ENCODE measurements at regions not wholly inside any gene's neighbourhood (a gene's known extent, or its start where the extent isn't known, plus 50 kb on each side); places are given as distances from the start of the nearest gene placed in this dataset.

DNA sequence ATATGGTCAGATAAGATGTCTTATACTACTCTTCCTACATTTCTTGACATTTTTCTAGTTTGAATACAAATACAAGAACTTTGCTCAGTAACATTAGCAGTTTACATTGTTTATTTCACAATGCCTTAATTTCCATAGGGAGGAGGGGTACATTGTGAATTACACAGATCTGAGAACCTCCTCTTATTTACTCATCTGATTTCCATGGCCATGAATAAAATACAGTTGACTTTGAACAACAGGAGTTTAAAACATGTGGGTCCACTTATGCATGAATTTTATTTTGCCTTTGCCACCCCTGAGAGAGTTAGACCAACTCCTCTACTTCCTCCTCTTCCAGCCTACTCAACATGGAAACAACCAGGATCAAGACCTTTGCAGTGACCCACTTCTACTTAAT lies 67.7 kb downstream of the MGST1 start:
- DNase-seq (no peak), ATAC-seq (replicated peaks in 1 of 4) (no peak)
- Histone ChIP-seq H3K4me1 (ENCODE audit: control insufficient read depth in 1 of 2, extremely low read depth in 1 of 2, insufficient read depth in 2 of 2, low read length in 2 of 2) (no peaks in the 10 kb centered on the region), H3K4me3 (ENCODE audit: control insufficient read depth in 1 of 2, extremely low read depth in 1 of 2, low read length in 1 of 2) (no peak overlapping the region), H3K27ac (ENCODE audit: low read length) (no peak overlapping the region), H3K36me3 (ENCODE audit: control insufficient read depth in 2 of 2, extremely low read depth in 1 of 2, insufficient read depth in 1 of 2, low read length in 1 of 2) (no peaks in the 10 kb centered on the region), H3K9me3 (no peaks in the 10 kb centered on the region), H3K27me3 (replicated peaks in 1 of 2; ENCODE audit: control insufficient read depth in 2 of 2, extremely low read depth in 1 of 2, insufficient read depth in 2 of 2, low read length in 1 of 2) (no peaks in the 10 kb centered on the region)
- Mint-ChIP-seq H3K27me3 (no peaks in the 10 kb centered on the region), H3K4me3 (no peak overlapping the region), H3K9me3 (peaks cover 3 to 16% (median 8%) of the 10 kb centered on the region in 3 donors), H3K36me3 (no peaks in the 10 kb centered on the region), H3K4me1 (no peaks in the 10 kb centered on the region), H3K27ac (no peak overlapping the region)
- ChIA-PET CTCF (no interaction called here), POLR2A (no interaction called here)

DNA sequence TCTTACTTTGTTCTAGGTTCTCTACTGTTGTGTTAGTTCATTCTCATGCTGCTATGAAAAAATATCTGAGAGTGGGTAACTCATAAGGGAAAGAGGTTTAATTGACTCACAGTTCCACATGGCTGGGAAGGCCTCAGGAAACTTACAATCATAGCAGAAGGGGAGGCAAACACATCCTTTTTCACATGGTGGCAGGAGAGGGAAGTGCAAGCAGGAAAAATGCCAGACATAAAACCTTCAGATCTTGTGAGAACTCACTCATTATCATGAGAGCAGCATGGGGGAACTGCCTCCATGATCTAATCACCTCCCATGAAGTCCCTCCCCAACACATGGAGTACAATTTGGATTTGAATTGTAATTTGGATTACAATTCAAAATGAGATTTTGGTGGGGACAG lies 69.6 kb downstream of the MGST1 start:
- peaks cover 0 to 15% (median 10%) of the 10 kb centered on the region in 3 donors for H3K9me3 Mint-ChIP-seq
- H3K36me3 ChIP-seq (ENCODE audit: control insufficient read depth in 2 of 2, extremely low read depth in 1 of 2, insufficient read depth in 1 of 2, low read length in 1 of 2) = no peaks in the 10 kb centered on the region
- H3K27ac Mint-ChIP-seq = no peak overlapping the region
- no peaks in the 10 kb centered on the region for H3K4me1 ChIP-seq (ENCODE audit: control insufficient read depth in 1 of 2, extremely low read depth in 1 of 2, insufficient read depth in 2 of 2, low read length in 2 of 2)
- CTCF ChIA-PET = no interaction called here
- no peak overlapping the region for H3K27ac ChIP-seq (ENCODE audit: low read length)
- H3K36me3 Mint-ChIP-seq = no peaks in the 10 kb centered on the region
- ATAC-seq (replicated peaks in 1 of 4) (no peak), DNase-seq (no peak)
- no peaks in the 10 kb centered on the region for H3K4me1 Mint-ChIP-seq
- POLR2A ChIA-PET = no interaction called here
- H3K4me3 ChIP-seq (ENCODE audit: control insufficient read depth in 1 of 2, extremely low read depth in 1 of 2, low read length in 1 of 2) = no peak overlapping the region
- no peak overlapping the region for H3K4me3 Mint-ChIP-seq
- H3K27me3 ChIP-seq (replicated peaks in 1 of 2; ENCODE audit: control insufficient read depth in 2 of 2, extremely low read depth in 1 of 2, insufficient read depth in 2 of 2, low read length in 1 of 2) = no peaks in the 10 kb centered on the region
- no peaks in the 10 kb centered on the region for H3K27me3 Mint-ChIP-seq
- H3K9me3 ChIP-seq = no peaks in the 10 kb centered on the region

DNA sequence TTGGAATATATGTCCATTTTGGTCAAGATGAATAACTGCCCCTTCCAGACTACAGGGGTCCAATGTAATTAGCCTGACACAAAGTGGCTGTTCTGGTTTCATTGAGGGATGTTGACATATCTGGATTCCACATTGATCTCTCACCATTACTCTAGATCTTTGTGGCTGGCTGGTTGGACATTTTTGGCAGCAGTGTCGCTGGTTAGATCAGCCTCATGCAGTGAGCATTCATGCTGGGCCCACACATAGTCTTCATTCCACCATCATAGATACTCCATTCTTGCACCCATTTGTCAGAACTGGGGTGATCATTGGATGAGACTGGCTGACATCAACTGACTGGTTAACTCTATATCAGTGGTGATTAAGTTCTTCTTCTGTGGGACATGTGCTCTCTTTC lies 74.4 kb downstream of the MGST1 start:
- POLR2A ChIA-PET = no interaction called here

DNA sequence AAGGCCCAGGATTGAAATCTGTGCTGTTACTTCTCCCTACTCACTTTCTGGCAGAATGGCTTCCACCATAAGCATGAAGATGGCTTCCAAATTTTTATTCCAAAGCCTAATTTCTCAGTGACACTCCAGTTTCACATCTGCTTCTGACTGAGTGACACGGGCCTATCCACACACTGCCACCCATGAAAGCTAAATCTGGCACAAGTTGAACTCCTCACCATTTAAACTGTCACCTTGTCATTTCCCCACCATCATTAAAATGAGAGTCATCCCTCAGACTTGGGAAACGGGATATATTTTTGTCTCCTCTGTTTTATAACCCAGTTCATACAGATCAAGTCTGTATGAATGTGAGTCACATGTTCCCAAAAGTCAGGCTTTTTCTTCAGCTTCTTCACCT lies 77.1 kb downstream of the MGST1 start:
- 70% methylated on average over 2 of the region's 2 CpGs for WGBS (ENCODE audit: insufficient coverage)
- ChIA-PET POLR2A (no interaction called here), CTCF (no interaction called here)
- Histone ChIP-seq H3K4me3 (ENCODE audit: control insufficient read depth in 1 of 2, extremely low read depth in 1 of 2, low read length in 1 of 2) (no peak overlapping the region), H3K4me1 (ENCODE audit: control insufficient read depth in 1 of 2, extremely low read depth in 1 of 2, insufficient read depth in 2 of 2, low read length in 2 of 2) (no peaks in the 10 kb centered on the region), H3K9me3 (no peaks in the 10 kb centered on the region), H3K36me3 (ENCODE audit: control insufficient read depth in 2 of 2, extremely low read depth in 1 of 2, insufficient read depth in 1 of 2, low read length in 1 of 2) (no peaks in the 10 kb centered on the region), H3K27me3 (replicated peaks in 1 of 2; ENCODE audit: control insufficient read depth in 2 of 2, extremely low read depth in 1 of 2, insufficient read depth in 2 of 2, low read length in 1 of 2) (no peaks in the 10 kb centered on the region), H3K27ac (ENCODE audit: low read length) (no peak overlapping the region)
- Mint-ChIP-seq H3K4me1 (no peaks in the 10 kb centered on the region), H3K27me3 (no peaks in the 10 kb centered on the region), H3K4me3 (no peak overlapping the region), H3K36me3 (no peaks in the 10 kb centered on the region), H3K27ac (no peak overlapping the region), H3K9me3 (peaks cover 7 to 12% (median 8%) of the 10 kb centered on the region in 3 donors)
- DNase-seq = no peak
- no peak for ATAC-seq (replicated peaks in 1 of 4)

More for the DNA sequence above, 74.4 kb downstream of the MGST1 start:
- Histone ChIP-seq H3K4me3 (ENCODE audit: control insufficient read depth in 1 of 2, extremely low read depth in 1 of 2, low read length in 1 of 2) (no peak overlapping the region), H3K36me3 (ENCODE audit: control insufficient read depth in 2 of 2, extremely low read depth in 1 of 2, insufficient read depth in 1 of 2, low read length in 1 of 2) (no peaks in the 10 kb centered on the region), H3K9me3 (no peaks in the 10 kb centered on the region), H3K27me3 (replicated peaks in 1 of 2; ENCODE audit: control insufficient read depth in 2 of 2, extremely low read depth in 1 of 2, insufficient read depth in 2 of 2, low read length in 1 of 2) (no peaks in the 10 kb centered on the region), H3K4me1 (ENCODE audit: control insufficient read depth in 1 of 2, extremely low read depth in 1 of 2, insufficient read depth in 2 of 2, low read length in 2 of 2) (no peaks in the 10 kb centered on the region), H3K27ac (ENCODE audit: low read length) (no peak overlapping the region)
- Mint-ChIP-seq H3K36me3 (no peaks in the 10 kb centered on the region), H3K27ac (no peak overlapping the region), H3K4me3 (no peak overlapping the region), H3K9me3 (peaks cover 4 to 9% (median 8%) of the 10 kb centered on the region in 3 donors), H3K4me1 (no peaks in the 10 kb centered on the region), H3K27me3 (no peaks in the 10 kb centered on the region)
- ATAC-seq (replicated peaks in 1 of 4) (no peak), DNase-seq (no peak)
- CTCF ChIA-PET = no interaction called here
- no CpG with 5 or more reads among the region's 1 CpG for WGBS (ENCODE audit: insufficient coverage)

DNA sequence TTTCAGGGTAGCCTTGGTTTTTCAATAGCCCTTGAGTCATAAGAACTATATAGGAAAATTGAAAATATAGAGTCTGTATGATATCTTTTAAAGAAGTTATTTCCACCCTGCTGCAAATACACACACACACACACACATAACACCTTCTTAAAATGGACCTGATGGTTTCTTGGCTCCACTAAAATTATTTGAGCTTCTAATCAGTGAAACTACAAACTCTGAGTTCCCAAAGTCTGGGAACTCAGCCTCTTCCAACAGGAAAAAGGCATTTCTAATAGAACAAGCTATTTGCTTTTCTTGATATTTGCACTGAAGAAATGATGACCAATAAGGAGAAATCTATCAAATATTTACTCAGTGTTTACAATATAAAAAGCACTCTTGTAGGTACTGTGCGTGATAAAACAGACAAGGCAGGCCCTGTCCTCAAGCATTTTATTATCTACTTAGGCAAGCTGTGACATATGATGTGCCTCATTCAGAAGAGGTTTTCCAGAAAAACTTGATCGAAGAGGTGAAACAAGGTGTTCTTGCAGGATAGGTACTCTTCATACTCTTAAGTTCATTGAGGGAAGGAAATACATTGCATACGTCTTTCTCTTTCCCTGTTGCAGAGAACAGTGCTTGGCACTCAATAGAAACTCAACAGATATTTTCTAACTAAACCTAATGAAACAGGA lies 88.6 kb downstream of the MGST1 start:
- Histone ChIP-seq H3K4me1 (ENCODE audit: control insufficient read depth in 1 of 2, extremely low read depth in 1 of 2, insufficient read depth in 2 of 2, low read length in 2 of 2) (no peaks in the 10 kb centered on the region), H3K27ac (ENCODE audit: low read length) (no peak overlapping the region), H3K4me3 (ENCODE audit: control insufficient read depth in 1 of 2, extremely low read depth in 1 of 2, low read length in 1 of 2) (no peak overlapping the region), H3K27me3 (replicated peaks in 1 of 2; ENCODE audit: control insufficient read depth in 2 of 2, extremely low read depth in 1 of 2, insufficient read depth in 2 of 2, low read length in 1 of 2) (no peaks in the 10 kb centered on the region), H3K36me3 (ENCODE audit: control insufficient read depth in 2 of 2, extremely low read depth in 1 of 2, insufficient read depth in 1 of 2, low read length in 1 of 2) (no peaks in the 10 kb centered on the region), H3K9me3 (no peaks in the 10 kb centered on the region)
- ChIA-PET POLR2A (interaction anchor here in 1 of 2 donors (0.6 kb wide), 1 partner anchor 45 kb away, joined by 3 read pairs; no protein-coding TSS in a partner anchor), CTCF (no interaction called here)
- no peak overlapping the region for H3K4me3 Mint-ChIP-seq
- WGBS (ENCODE audit: insufficient coverage) = no CpG with 5 or more reads among the region's 3 CpGs
- no peaks in the 10 kb centered on the region for H3K27me3 Mint-ChIP-seq
- no peak overlapping the region for H3K27ac Mint-ChIP-seq
- H3K36me3 Mint-ChIP-seq = no peaks in the 10 kb centered on the region
- no peaks in the 10 kb centered on the region for H3K4me1 Mint-ChIP-seq
- H3K9me3 Mint-ChIP-seq = peaks cover 9 to 13% (median 9%) of the 10 kb centered on the region in 3 donors
- DNase-seq = no peak
- ATAC-seq (replicated peaks in 1 of 4) = no peak

GRCh38 chr12:16437281-16437816 lies 89.9 kb downstream of the MGST1 start:
- H3K27me3 ChIP-seq (replicated peaks in 1 of 2; ENCODE audit: control insufficient read depth in 2 of 2, extremely low read depth in 1 of 2, insufficient read depth in 2 of 2, low read length in 1 of 2) = no peaks in the 10 kb centered on the region
- no peak overlapping the region for H3K4me3 ChIP-seq (ENCODE audit: control insufficient read depth in 1 of 2, extremely low read depth in 1 of 2, low read length in 1 of 2)
- no peaks in the 10 kb centered on the region for H3K27me3 Mint-ChIP-seq
- H3K27ac Mint-ChIP-seq = no peak overlapping the region
- no peaks in the 10 kb centered on the region for H3K36me3 Mint-ChIP-seq
- CTCF ChIA-PET = no interaction called here
- no peak overlapping the region for H3K27ac ChIP-seq (ENCODE audit: low read length)
- H3K4me1 ChIP-seq (ENCODE audit: control insufficient read depth in 1 of 2, extremely low read depth in 1 of 2, insufficient read depth in 2 of 2, low read length in 2 of 2) = no peaks in the 10 kb centered on the region
- no peaks in the 10 kb centered on the region for H3K36me3 ChIP-seq (ENCODE audit: control insufficient read depth in 2 of 2, extremely low read depth in 1 of 2, insufficient read depth in 1 of 2, low read length in 1 of 2)
- ATAC-seq (replicated peaks in 1 of 4) = no peak
- no peak for DNase-seq
- WGBS (ENCODE audit: insufficient coverage) = 36% methylated on average over 3 of the region's 5 CpGs
- POLR2A ChIA-PET = no interaction called here
- peaks cover 15 to 21% (median 20%) of the 10 kb centered on the region in 3 donors for H3K9me3 Mint-ChIP-seq
- H3K4me1 Mint-ChIP-seq = no peaks in the 10 kb centered on the region
- no peaks in the 10 kb centered on the region for H3K9me3 ChIP-seq
- H3K4me3 Mint-ChIP-seq = no peak overlapping the region

- Mint-ChIP-seq H3K27ac (no peak overlapping the region), H3K9me3 (peaks cover 18 to 24% (median 23%) of the 10 kb centered on the region in 3 donors), H3K4me3 (no peak overlapping the region), H3K27me3 (no peaks in the 10 kb centered on the region), H3K36me3 (no peaks in the 10 kb centered on the region), H3K4me1 (no peaks in the 10 kb centered on the region)
- Histone ChIP-seq H3K27ac (ENCODE audit: low read length) (no peak overlapping the region), H3K36me3 (ENCODE audit: control insufficient read depth in 2 of 2, extremely low read depth in 1 of 2, insufficient read depth in 1 of 2, low read length in 1 of 2) (no peaks in the 10 kb centered on the region), H3K4me3 (ENCODE audit: control insufficient read depth in 1 of 2, extremely low read depth in 1 of 2, low read length in 1 of 2) (no peak overlapping the region), H3K9me3 (no peaks in the 10 kb centered on the region), H3K4me1 (ENCODE audit: control insufficient read depth in 1 of 2, extremely low read depth in 1 of 2, insufficient read depth in 2 of 2, low read length in 2 of 2) (no peaks in the 10 kb centered on the region), H3K27me3 (replicated peaks in 1 of 2; ENCODE audit: control insufficient read depth in 2 of 2, extremely low read depth in 1 of 2, insufficient read depth in 2 of 2, low read length in 1 of 2) (no peaks in the 10 kb centered on the region)
- ATAC-seq (replicated peaks in 1 of 4) (no peak), DNase-seq (no peak)
- no CpG with 5 or more reads among the region's 2 CpGs for WGBS (ENCODE audit: insufficient coverage)
- ChIA-PET CTCF (no interaction called here), POLR2A (no interaction called here)
Measured at GRCh38 chr12:16437926-16438325, 90.5 kb downstream of the MGST1 start.

Measured in T-cell (primary cell).